ENCODE measurements at regions not wholly inside any gene's neighbourhood (a gene's known extent, or its start where the extent isn't known, plus 50 kb on each side); places are given as distances from the start of the nearest gene placed in this dataset.

DNA sequence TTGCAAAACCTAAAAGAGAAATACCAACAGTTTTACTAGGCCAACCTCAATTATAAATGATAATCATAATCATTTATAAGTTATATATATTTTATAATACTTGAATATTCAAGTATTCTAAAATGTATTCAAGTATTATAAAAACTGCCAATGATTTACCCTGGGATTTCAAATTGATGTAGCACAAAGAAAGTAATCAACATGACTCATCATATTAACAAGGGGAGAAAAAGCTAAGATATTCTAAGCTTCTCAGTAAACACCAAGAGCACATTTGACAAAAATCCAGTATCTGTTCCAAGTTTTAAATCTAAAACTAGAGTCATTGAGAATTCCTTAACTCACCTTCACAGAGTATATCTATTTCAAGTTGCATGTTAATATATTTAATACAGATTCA lies 56.1 kb downstream of the CAPZA3 start:
- Histone ChIP-seq H3K27me3 (ENCODE audit: control insufficient read depth in 1 of 2, insufficient read depth in 2 of 2, low read length in 2 of 2) (no peaks in the 10 kb centered on the region), H3K9ac (ENCODE audit: low read length) (no peak overlapping the region), H3K36me3 (ENCODE audit: insufficient read depth, low read length) (no peaks in the 10 kb centered on the region), H3K4me1 (ENCODE audit: insufficient read depth, low read length) (peaks cover 15% of the 10 kb centered on the region), H3K9me3 (ENCODE audit: low read length) (no peaks in the 10 kb centered on the region), H3K4me3 (ENCODE audit: low read depth in 1 of 2, low read length in 2 of 2) (no peak overlapping the region), H3K27ac (ENCODE audit: low read depth, low read length) (no peak overlapping the region)

DNA sequence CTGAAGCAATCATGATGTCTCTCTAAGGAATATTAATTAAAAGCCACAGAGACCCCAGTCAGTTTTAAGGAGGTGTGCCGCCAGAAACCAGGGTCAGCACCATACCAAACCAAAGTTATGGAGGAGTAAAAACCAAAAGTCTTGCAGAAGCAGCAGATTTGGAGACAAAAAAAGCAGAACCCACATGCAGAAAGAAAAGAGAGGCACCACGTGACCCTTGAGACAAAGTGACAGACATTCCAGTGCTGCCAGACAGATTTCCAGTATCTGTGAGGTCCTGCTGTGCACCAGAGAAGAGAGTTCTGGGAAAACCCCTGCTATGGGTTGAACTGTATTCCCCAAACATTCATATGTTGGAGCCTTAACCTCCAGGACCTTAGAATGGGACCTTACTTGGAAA lies 59.7 kb downstream of the CAPZA3 start:
- Histone ChIP-seq H3K4me3 (ENCODE audit: low read depth in 1 of 2, low read length in 2 of 2) (no peak overlapping the region), H3K27ac (ENCODE audit: low read depth, low read length) (no peak overlapping the region), H3K4me1 (ENCODE audit: insufficient read depth, low read length) (peaks cover 19% of the 10 kb centered on the region), H3K9me3 (ENCODE audit: low read length) (no peaks in the 10 kb centered on the region), H3K27me3 (ENCODE audit: control insufficient read depth in 1 of 2, insufficient read depth in 2 of 2, low read length in 2 of 2) (no peaks in the 10 kb centered on the region), H3K36me3 (ENCODE audit: insufficient read depth, low read length) (no peaks in the 10 kb centered on the region), H3K9ac (ENCODE audit: low read length) (no peak overlapping the region)

DNA sequence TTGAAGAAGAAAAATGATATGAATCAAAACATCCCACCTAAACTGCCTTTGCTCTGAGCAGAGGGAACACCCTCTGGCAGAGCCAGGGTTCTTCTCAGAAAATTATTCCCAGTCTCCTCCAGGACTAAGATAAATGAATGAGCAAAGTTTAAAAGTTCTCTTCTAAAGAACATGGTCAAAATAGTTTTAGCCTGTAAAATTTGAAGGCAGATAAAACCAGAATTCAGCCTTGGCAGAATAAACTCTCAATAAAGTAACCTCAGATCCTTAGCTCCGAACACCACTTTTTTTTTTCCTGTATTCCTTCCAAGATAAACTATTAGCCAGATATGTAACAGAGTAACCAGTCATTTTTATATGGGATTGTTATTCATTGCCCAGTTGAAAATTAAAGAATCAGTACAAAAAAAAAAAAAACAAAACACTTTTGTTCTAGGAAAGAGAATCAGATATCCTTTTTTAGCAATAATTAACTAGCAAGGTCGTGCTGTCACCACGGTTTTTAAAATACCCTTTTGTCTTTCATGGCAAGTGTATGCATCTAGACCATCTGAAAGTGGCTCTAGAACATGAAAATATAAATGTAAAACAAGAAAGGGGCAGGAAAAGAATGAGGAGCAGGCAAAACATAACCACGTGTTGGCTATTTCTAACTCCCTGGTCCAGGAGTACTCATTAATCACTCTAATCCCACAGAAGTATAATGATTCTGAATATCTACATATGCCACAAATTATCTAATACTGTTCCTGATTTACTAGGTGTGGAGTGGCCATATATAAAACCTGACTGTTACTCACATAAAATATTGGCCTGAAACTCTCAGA lies 60.8 kb downstream of the CAPZA3 start:
- H3K27ac ChIP-seq (ENCODE audit: low read depth, low read length): peak overlapping the region; percentile 56

DNA sequence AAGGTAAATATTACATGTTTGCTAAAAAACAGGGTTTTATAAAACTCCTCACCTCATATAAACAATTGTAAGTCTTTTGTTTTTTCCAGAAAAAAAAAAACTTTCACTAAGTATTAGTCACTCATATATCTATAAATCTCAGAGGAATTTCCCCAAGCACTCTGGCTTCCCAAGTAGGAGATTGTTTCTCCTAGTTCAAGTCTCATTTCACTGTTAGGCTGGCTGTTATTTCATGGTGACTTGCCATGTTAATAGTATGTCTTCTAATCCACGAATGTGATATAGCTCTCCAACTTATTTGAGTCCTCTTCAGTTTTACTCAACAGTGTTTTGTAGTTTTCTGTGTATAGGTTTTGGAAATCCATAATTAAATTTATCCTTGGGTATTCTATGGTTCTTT lies 61.6 kb downstream of the CAPZA3 start:
- Histone ChIP-seq H3K4me1 (ENCODE audit: insufficient read depth, low read length) (peaks cover 19% of the 10 kb centered on the region), H3K9me3 (ENCODE audit: low read length) (no peaks in the 10 kb centered on the region), H3K36me3 (ENCODE audit: insufficient read depth, low read length) (no peaks in the 10 kb centered on the region), H3K27ac (ENCODE audit: low read depth, low read length) (peak overlapping the region; percentile 56), H3K4me3 (ENCODE audit: low read depth in 1 of 2, low read length in 2 of 2) (no peak overlapping the region), H3K9ac (ENCODE audit: low read length) (no peak overlapping the region), H3K27me3 (ENCODE audit: control insufficient read depth in 1 of 2, insufficient read depth in 2 of 2, low read length in 2 of 2) (no peaks in the 10 kb centered on the region)

More for the DNA sequence above, 60.8 kb downstream of the CAPZA3 start:
- no peak overlapping the region for H3K9ac ChIP-seq (ENCODE audit: low read length)
- peaks cover 19% of the 10 kb centered on the region for H3K4me1 ChIP-seq (ENCODE audit: insufficient read depth, low read length)
- no peaks in the 10 kb centered on the region for H3K36me3 ChIP-seq (ENCODE audit: insufficient read depth, low read length)
- no peaks in the 10 kb centered on the region for H3K9me3 ChIP-seq (ENCODE audit: low read length)
- no peak overlapping the region for H3K4me3 ChIP-seq (ENCODE audit: low read depth in 1 of 2, low read length in 2 of 2)
- H3K27me3 ChIP-seq (ENCODE audit: control insufficient read depth in 1 of 2, insufficient read depth in 2 of 2, low read length in 2 of 2): no peaks in the 10 kb centered on the region

DNA sequence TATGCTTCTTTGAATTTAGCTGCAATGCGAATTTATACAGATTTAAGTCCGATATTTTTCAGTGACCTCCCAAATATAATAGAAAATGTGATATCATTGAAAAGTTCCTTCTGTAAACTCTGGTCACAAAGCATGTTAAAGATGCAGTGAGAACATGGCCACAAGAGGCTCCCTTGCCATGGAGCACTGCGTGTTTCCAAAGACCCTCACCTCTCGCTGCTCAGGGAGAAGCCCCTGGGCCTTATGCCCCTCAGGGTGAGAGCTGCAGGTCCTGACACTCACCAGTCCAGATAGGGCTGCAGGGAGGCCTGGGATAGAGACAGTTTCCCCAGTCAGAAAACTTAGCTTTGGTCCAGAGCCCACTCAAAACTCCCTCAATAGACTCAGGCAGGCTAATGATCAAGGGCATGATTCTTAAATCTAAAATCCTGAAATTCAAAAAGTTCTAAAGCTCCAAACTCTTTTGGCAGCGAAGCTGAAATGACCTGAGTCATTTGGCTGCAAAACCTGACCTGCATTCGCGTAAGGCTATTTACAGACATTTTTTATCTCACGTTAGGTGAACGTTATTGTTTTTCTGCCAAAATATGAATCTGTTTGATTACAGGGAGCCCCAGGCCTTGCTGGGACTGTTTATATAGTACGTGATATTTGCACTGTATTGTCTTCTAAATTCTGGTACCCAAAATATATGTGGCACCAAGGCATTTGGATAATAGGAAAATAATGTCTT lies 67.8 kb downstream of the CAPZA3 start:
- H3K9ac ChIP-seq (ENCODE audit: low read length): no peak overlapping the region
- H3K9me3 ChIP-seq (ENCODE audit: low read length): no peaks in the 10 kb centered on the region
- H3K4me1 ChIP-seq (ENCODE audit: insufficient read depth, low read length): no peaks in the 10 kb centered on the region
- no peaks in the 10 kb centered on the region for H3K27me3 ChIP-seq (ENCODE audit: control insufficient read depth in 1 of 2, insufficient read depth in 2 of 2, low read length in 2 of 2)
- H3K27ac ChIP-seq (ENCODE audit: low read depth, low read length): no peak overlapping the region
- H3K4me3 ChIP-seq (ENCODE audit: low read depth in 1 of 2, low read length in 2 of 2): no peak overlapping the region
- no peaks in the 10 kb centered on the region for H3K36me3 ChIP-seq (ENCODE audit: insufficient read depth, low read length)

DNA sequence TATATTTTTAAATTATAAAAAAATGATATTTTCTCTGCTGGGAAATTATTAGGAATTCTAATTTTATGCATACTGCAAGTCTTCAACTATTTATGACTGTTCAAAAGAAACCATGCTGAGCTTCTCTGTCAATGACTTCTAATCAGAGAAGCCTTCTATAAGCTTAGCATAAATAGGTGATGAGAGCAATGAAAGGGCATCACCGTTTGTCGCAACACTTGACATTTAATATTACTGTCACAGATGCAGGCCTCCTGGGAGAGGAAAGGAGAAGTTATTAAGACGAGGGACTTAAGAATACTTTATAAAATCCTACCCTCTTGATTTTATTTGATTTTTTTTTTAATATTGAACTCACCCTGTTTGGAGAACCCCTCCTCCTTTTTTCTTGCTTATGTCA lies 69.8 kb downstream of the CAPZA3 start:
- H3K4me3 ChIP-seq (ENCODE audit: low read depth in 1 of 2, low read length in 2 of 2): no peak overlapping the region
- no peaks in the 10 kb centered on the region for H3K4me1 ChIP-seq (ENCODE audit: insufficient read depth, low read length)
- no peaks in the 10 kb centered on the region for H3K9me3 ChIP-seq (ENCODE audit: low read length)
- H3K9ac ChIP-seq (ENCODE audit: low read length): no peak overlapping the region
- no peak overlapping the region for H3K27ac ChIP-seq (ENCODE audit: low read depth, low read length)
- no peaks in the 10 kb centered on the region for H3K36me3 ChIP-seq (ENCODE audit: insufficient read depth, low read length)
- no peaks in the 10 kb centered on the region for H3K27me3 ChIP-seq (ENCODE audit: control insufficient read depth in 1 of 2, insufficient read depth in 2 of 2, low read length in 2 of 2)

DNA sequence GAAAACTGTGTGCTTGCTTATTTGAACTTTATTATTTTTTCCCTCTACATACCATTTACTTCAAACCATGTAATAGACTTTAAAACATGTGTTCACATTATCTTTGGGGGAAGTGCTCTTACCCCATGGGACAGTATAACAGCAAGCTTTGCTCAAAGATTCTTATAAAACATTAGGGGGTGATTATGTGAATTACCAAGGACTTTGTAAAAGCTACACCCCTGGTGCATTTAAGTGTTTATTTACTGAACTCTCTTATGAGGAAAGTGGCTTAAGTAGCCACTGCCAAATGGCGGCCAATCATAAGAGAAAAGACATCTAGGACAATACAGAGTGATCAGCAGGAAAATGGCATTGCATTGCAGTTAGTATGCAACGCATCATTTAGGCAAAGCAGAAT lies 70.3 kb downstream of the CAPZA3 start:
- no peaks in the 10 kb centered on the region for H3K36me3 ChIP-seq (ENCODE audit: insufficient read depth, low read length)
- H3K9me3 ChIP-seq (ENCODE audit: low read length): no peaks in the 10 kb centered on the region
- no peak overlapping the region for H3K4me3 ChIP-seq (ENCODE audit: low read depth in 1 of 2, low read length in 2 of 2)
- no peaks in the 10 kb centered on the region for H3K27me3 ChIP-seq (ENCODE audit: control insufficient read depth in 1 of 2, insufficient read depth in 2 of 2, low read length in 2 of 2)
- H3K27ac ChIP-seq (ENCODE audit: low read depth, low read length): no peak overlapping the region
- no peaks in the 10 kb centered on the region for H3K4me1 ChIP-seq (ENCODE audit: insufficient read depth, low read length)
- no peak overlapping the region for H3K9ac ChIP-seq (ENCODE audit: low read length)

DNA sequence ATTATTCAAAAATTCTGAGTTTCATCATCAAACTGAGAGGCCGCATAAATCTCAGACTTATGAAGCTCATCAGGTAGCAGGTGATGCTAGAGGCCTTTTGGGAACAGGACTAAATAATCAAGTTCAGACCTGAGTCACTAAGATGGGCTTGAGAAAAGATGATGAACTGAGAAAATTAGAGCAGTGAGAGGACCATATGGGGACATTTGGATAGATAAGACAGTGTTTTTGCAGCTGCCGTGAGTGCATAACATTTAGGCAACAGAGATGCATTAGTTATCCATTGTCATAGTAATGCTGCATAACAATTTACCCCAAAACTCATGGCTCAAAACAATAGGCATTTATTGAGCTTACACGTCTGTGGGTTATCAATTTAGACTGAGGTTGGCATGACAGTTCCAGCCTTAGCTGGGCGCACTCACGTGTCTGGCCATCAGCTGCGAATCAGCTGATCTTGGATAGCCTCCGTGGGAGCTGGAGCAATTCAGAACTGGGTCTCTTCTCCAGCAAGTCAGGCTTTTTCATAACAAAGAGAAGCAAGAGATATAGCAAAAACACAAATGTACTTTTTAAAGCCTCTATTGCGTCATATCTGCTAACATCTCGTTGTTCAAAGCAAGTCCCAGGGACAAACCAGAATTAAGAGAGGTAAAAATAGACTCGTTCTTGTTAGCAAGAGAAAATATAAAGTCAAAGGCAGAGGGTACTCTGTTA lies 72.8 kb downstream of the CAPZA3 start:
- Histone ChIP-seq H3K4me3 (ENCODE audit: low read depth in 1 of 2, low read length in 2 of 2) (no peak overlapping the region), H3K27me3 (ENCODE audit: control insufficient read depth in 1 of 2, insufficient read depth in 2 of 2, low read length in 2 of 2) (no peaks in the 10 kb centered on the region), H3K4me1 (ENCODE audit: insufficient read depth, low read length) (no peaks in the 10 kb centered on the region), H3K9me3 (ENCODE audit: low read length) (no peaks in the 10 kb centered on the region), H3K9ac (ENCODE audit: low read length) (no peak overlapping the region), H3K27ac (ENCODE audit: low read depth, low read length) (no peak overlapping the region), H3K36me3 (ENCODE audit: insufficient read depth, low read length) (no peaks in the 10 kb centered on the region)

DNA sequence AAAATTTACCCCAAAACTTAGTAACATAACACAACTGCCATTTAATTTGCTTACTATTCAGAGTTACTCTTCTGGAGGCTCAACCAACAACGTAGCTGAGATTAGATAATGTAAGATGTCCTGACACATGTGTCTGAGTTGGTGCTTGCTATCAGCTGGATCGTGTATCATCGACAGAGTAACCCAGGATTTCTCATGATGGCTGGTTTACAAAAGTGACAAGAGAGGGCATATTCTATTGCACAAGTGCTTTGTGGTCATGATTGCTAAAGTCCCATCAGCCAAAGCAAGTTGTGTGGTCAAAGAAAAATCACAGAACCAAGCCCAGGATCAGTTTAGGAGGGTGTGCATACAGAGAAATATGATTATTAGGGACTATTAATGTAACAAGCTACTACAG lies 73.4 kb downstream of the CAPZA3 start:
- H3K4me1 ChIP-seq (ENCODE audit: insufficient read depth, low read length): no peaks in the 10 kb centered on the region
- no peaks in the 10 kb centered on the region for H3K36me3 ChIP-seq (ENCODE audit: insufficient read depth, low read length)
- no peak overlapping the region for H3K4me3 ChIP-seq (ENCODE audit: low read depth in 1 of 2, low read length in 2 of 2)
- no peak overlapping the region for H3K9ac ChIP-seq (ENCODE audit: low read length)
- no peak overlapping the region for H3K27ac ChIP-seq (ENCODE audit: low read depth, low read length)
- no peaks in the 10 kb centered on the region for H3K9me3 ChIP-seq (ENCODE audit: low read length)
- H3K27me3 ChIP-seq (ENCODE audit: control insufficient read depth in 1 of 2, insufficient read depth in 2 of 2, low read length in 2 of 2): no peaks in the 10 kb centered on the region

DNA sequence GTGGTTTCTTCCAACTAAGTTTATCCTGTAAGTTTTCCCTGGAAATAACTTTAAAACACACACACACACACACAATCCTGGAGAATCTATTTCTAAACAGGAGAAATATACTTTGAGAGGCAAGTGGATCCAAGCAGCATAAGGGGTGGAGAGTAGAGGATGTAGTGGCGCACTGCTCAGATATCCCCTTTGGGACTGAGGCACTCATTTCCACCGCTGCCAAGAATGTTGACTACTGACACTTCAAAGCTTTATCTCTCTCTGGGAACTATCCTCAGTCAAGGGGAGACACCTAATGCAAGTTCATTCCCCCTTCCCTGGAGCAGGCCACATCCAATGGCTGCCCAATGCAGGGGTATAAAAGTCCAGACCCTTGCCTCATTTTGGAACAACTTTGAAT lies 75.8 kb downstream of the CAPZA3 start:
- H3K9ac ChIP-seq (ENCODE audit: low read length): no peak overlapping the region
- H3K27me3 ChIP-seq (ENCODE audit: control insufficient read depth in 1 of 2, insufficient read depth in 2 of 2, low read length in 2 of 2): no peaks in the 10 kb centered on the region
- H3K4me3 ChIP-seq (ENCODE audit: low read depth in 1 of 2, low read length in 2 of 2): no peak overlapping the region
- H3K4me1 ChIP-seq (ENCODE audit: insufficient read depth, low read length): no peaks in the 10 kb centered on the region
- no peaks in the 10 kb centered on the region for H3K9me3 ChIP-seq (ENCODE audit: low read length)
- no peak overlapping the region for H3K27ac ChIP-seq (ENCODE audit: low read depth, low read length)
- H3K36me3 ChIP-seq (ENCODE audit: insufficient read depth, low read length): no peaks in the 10 kb centered on the region

DNA sequence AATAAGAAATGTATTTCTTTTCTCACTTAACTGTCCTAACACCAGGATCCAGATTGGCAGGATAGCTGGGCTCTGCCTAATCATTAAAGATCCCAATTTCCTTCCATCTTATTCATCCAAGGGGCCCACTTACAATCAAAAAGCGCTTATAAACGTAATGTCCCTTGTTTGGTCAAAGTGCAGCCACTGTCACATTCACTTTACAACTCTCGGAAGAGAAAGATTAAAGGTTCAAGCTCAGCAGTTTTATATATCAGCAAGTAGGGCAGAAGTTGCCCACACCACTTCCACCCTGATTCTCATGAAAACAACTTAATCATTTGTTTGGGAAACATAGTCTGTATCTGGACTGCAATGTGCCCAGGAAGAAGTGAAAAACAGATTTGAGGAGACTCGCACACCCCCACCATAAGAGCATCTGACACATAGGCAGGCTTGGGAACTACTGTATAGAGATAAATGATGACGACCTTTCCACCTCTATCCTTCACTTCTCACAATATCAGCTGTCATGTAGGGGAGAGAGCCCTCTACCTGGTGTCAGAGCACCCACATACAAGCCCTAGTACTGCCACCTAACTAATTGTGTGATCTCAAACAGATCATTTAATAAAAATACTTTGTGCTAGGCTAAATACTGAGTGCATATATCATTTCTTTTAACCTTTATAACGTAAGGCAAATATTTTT lies 80.8 kb downstream of the CAPZA3 start:
- Histone ChIP-seq H3K4me1 (ENCODE audit: insufficient read depth, low read length) (no peaks in the 10 kb centered on the region), H3K4me3 (ENCODE audit: low read depth in 1 of 2, low read length in 2 of 2) (no peak overlapping the region), H3K9me3 (ENCODE audit: low read length) (no peaks in the 10 kb centered on the region), H3K9ac (ENCODE audit: low read length) (no peak overlapping the region), H3K27me3 (ENCODE audit: control insufficient read depth in 1 of 2, insufficient read depth in 2 of 2, low read length in 2 of 2) (no peaks in the 10 kb centered on the region), H3K36me3 (ENCODE audit: insufficient read depth, low read length) (no peaks in the 10 kb centered on the region), H3K27ac (ENCODE audit: low read depth, low read length) (no peak overlapping the region)

Data from muscle layer of colon (tissue), 2 donors.